ENCODE measurements at regions not wholly inside any gene's neighbourhood (a gene's known extent, or its start where the extent isn't known, plus 50 kb on each side); places are given as distances from the start of the nearest gene placed in this dataset.

DNA sequence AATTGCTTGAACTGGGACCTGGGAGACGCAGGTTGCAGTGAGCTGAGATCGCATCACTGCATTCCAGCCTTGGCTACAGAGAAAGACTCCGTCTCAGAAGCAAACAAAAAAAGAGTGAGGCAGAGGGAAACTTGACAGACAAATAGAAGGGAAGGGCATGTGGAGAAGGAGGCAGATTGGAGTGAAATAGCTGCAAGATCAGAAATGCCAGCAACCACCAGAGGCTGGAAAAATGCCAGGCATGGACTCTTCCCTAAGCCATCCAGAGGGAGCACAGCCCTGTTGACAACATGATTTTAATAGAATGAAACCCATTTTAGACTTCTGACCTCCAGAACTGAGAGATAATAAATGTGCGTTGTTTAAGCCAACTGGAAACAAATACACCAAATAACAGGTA, 447.2 kb upstream of the SPHKAP start:
- H3K36me3 Mint-ChIP-seq, result no peaks in the 10 kb centered on the region
- no peaks in the 10 kb centered on the region for H3K4me1 Mint-ChIP-seq
- no peak for DNase-seq (ENCODE audit: low spot score in 2 of 2, unreplicated experiment in 2 of 2)
- no peaks in the 10 kb centered on the region for H3K9me3 Mint-ChIP-seq
- no peak overlapping the region for H3K27ac Mint-ChIP-seq
- H3K27me3 Mint-ChIP-seq (ENCODE audit: low read depth), result no peaks in the 10 kb centered on the region
- no peak overlapping the region for H3K4me3 Mint-ChIP-seq
- TF ChIP-seq, protein P1, sequence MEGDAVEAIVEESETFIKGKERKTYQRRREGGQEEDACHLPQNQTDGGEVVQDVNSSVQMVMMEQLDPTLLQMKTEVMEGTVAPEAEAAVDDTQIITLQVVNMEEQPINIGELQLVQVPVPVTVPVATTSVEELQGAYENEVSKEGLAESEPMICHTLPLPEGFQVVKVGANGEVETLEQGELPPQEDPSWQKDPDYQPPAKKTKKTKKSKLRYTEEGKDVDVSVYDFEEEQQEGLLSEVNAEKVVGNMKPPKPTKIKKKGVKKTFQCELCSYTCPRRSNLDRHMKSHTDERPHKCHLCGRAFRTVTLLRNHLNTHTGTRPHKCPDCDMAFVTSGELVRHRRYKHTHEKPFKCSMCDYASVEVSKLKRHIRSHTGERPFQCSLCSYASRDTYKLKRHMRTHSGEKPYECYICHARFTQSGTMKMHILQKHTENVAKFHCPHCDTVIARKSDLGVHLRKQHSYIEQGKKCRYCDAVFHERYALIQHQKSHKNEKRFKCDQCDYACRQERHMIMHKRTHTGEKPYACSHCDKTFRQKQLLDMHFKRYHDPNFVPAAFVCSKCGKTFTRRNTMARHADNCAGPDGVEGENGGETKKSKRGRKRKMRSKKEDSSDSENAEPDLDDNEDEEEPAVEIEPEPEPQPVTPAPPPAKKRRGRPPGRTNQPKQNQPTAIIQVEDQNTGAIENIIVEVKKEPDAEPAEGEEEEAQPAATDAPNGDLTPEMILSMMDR (IDR thresholded peaks at IDR 0.05; ENCODE audit: unreplicated experiment), result no peak

DNA sequence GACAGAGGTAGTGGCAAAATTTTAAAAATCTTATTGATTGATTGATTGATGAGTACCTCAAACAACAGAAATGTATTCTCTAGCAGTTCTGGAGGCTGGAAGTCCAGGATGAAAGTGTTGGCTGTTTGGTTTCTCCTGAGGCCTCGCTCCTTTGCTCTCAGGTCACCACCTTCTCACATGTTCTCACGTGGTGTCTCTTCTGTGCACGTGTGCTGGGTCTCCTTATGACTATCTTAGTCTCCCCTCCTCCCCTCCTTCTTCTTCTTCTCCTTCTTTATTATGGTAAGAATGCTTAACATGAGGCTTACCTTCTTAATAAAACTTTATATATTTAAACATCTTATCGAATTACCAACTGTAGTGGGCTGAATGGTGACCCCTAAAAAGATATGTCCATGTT, 446.0 kb upstream of the SPHKAP start:
- DNase-seq (ENCODE audit: low spot score in 2 of 2, unreplicated experiment in 2 of 2), result no peak
- no peak overlapping the region for H3K27ac Mint-ChIP-seq
- H3K9me3 Mint-ChIP-seq, result no peaks in the 10 kb centered on the region
- H3K4me1 Mint-ChIP-seq, result no peaks in the 10 kb centered on the region
- H3K4me3 Mint-ChIP-seq, result no peak overlapping the region
- TF ChIP-seq, protein P1 (IDR thresholded peaks at IDR 0.05; ENCODE audit: unreplicated experiment), result no peak
- no peaks in the 10 kb centered on the region for H3K36me3 Mint-ChIP-seq
- no peaks in the 10 kb centered on the region for H3K27me3 Mint-ChIP-seq (ENCODE audit: low read depth)

DNA sequence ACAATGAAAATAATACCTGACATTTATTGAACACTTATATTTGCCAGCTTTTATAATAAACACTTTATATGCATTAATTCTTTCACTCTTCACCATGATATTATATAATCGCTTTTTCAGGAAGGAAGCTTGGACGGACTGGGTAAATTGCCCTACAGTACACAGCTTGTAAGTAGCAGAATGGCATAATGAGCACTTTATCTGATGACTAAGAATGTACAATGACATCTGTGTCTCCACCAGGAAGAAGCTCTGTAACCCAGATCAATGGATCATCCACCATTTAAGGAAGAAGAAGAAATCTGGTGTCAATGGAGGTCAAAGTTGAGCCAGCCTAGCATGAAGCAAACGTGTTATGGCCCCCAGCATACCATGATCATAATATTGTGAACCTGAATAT, 444.0 kb upstream of the SPHKAP start:
- Mint-ChIP-seq H3K4me3 (no peak overlapping the region), H3K9me3 (no peaks in the 10 kb centered on the region), H3K36me3 (no peaks in the 10 kb centered on the region), H3K27ac (no peak overlapping the region), H3K4me1 (no peaks in the 10 kb centered on the region), H3K27me3 (ENCODE audit: low read depth) (peaks cover 1% of the 10 kb centered on the region)
- TF ChIP-seq, protein P1 (IDR thresholded peaks at IDR 0.05; ENCODE audit: unreplicated experiment), result no peak
- DNase-seq (ENCODE audit: low spot score in 2 of 2, unreplicated experiment in 2 of 2), result no peak

DNA sequence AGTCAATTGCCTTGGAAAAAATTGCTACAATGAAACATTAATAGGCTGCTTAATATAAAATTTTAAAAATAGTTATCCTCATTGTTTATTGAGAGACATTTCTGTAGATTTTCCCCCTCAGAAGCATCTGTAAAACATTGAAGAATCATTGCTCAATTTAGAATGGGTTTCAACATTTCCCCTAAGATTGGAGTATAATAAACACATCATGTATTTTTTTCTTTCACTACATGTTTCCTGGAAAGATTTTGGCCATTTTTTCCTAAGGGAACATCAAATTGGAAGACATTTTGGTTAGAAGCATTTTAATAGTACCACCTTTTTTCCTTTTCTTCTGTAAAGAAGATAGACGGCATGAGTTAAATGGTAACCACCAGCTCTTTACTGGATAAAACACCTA, 443.2 kb upstream of the SPHKAP start:
- no peak for DNase-seq (ENCODE audit: low spot score in 2 of 2, unreplicated experiment in 2 of 2)
- no peaks in the 10 kb centered on the region for H3K9me3 Mint-ChIP-seq
- TF ChIP-seq, protein P1 (IDR thresholded peaks at IDR 0.05; ENCODE audit: unreplicated experiment), result no peak
- H3K36me3 Mint-ChIP-seq, result no peaks in the 10 kb centered on the region
- no peak overlapping the region for H3K4me3 Mint-ChIP-seq
- H3K4me1 Mint-ChIP-seq, result no peaks in the 10 kb centered on the region
- H3K27me3 Mint-ChIP-seq (ENCODE audit: low read depth), result peaks cover 2% of the 10 kb centered on the region
- no peak overlapping the region for H3K27ac Mint-ChIP-seq

DNA sequence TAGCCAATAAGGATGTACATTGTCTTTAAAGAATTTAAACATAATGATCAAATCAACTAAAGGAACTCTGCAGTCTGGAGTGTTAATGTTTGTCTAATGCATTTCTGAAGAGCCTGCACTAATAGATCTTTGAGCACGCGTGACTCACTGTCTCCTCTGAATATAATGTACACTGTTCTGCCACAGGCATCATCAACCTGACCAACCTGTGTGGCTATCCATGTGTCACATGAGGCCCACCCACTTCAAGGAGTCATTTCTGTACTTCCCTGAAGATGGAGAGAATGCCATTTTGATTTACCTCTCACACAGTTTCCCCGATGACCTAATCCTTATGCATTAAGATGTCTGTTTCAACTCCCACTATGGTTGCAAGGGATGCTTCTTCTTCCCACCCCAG, 434.0 kb upstream of the SPHKAP start:
- no peaks in the 10 kb centered on the region for H3K4me1 Mint-ChIP-seq
- H3K27me3 Mint-ChIP-seq (ENCODE audit: low read depth), result peaks cover 1% of the 10 kb centered on the region
- TF ChIP-seq, protein P1 (IDR thresholded peaks at IDR 0.05; ENCODE audit: unreplicated experiment), result no peak
- H3K36me3 Mint-ChIP-seq, result no peaks in the 10 kb centered on the region
- H3K27ac Mint-ChIP-seq, result no peak overlapping the region
- no peaks in the 10 kb centered on the region for H3K9me3 Mint-ChIP-seq
- H3K4me3 Mint-ChIP-seq, result no peak overlapping the region
- DNase-seq (ENCODE audit: low spot score in 2 of 2, unreplicated experiment in 2 of 2), result no peak

DNA sequence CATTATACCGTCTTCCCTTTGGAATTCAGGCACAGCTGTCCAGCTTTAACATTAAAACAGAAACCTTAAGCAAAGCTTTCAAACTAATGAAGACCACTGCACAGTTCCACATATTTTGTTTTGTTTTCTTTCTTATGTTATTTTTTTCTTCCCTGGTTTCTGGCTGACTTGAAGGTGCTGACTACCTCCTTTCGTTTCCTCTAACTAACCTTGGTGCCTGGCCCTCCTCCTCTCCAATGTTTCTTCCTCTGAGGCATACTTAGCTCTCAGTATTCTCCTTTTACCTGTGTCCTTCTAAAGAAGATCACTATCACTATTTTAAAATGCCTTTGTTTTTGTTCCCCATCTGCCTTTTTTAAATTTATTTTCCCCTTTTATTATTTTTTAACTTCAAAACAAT, 433.3 kb upstream of the SPHKAP start:
- Mint-ChIP-seq H3K4me1 (no peaks in the 10 kb centered on the region), H3K4me3 (no peak overlapping the region), H3K9me3 (peaks cover under 1% of the 10 kb centered on the region), H3K27ac (no peak overlapping the region), H3K27me3 (ENCODE audit: low read depth) (no peaks in the 10 kb centered on the region), H3K36me3 (no peaks in the 10 kb centered on the region)
- TF ChIP-seq, protein P1 (IDR thresholded peaks at IDR 0.05; ENCODE audit: unreplicated experiment), result no peak
- DNase-seq (ENCODE audit: low spot score in 2 of 2, unreplicated experiment in 2 of 2), result no peak

Measured in mesothelial cell of epicardium (in vitro differentiated cells).